ENCODE measurements at regions not wholly inside any gene's neighbourhood (a gene's known extent, or its start where the extent isn't known, plus 50 kb on each side); places are given as distances from the start of the nearest gene placed in this dataset.

DNA sequence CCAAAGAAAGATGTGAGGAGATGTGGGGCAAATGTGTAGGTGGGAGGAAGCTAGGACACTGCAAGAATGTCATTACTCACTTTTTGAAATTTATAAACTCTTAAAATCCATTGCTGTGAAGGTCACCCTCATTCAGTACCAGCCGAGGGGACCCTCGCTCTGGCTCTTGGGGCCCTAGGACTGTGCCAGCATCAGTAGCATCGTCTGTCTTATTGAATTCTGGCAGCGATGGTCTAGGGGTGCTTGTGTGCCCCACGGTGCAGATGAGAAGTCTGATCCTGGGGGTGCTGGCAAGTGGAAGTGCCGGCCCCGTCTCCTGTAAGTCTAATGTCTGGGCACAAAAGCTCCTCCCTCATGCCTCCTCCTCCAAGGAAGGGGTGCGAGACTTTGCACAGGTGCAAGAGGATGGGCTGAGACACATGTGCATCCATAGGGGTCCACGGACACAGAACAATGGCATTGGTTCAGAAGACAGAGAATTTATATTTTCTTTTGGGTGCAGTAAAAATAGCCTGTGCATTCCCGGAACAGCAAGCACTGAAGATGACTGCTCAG is 266.7 kb upstream of the HDAC4 start:
- no peaks in the 10 kb centered on the region for H3K27me3 ChIP-seq
- Mint-ChIP-seq H3K9me3 (no peaks in the 10 kb centered on the region), H3K27ac (no peak overlapping the region), H3K4me1 (peaks cover 7% of the 10 kb centered on the region), H3K27me3 (ENCODE audit: insufficient read depth, low read depth) (peaks cover 9% of the 10 kb centered on the region), H3K4me3 (no peak overlapping the region), H3K36me3 (no peaks in the 10 kb centered on the region)
- no peaks in the 10 kb centered on the region for H3F3A ChIP-seq (ENCODE audit: low read depth)
- no peaks in the 10 kb centered on the region for H3K4me1 ChIP-seq
- TF ChIP-seq EZH2 (IDR thresholded peaks at IDR 0.05) (no peak), EZH2phosphoT487 (IDR thresholded peaks at IDR 0.05) (no peak)
- TF ChIP-seq, protein P1, sequence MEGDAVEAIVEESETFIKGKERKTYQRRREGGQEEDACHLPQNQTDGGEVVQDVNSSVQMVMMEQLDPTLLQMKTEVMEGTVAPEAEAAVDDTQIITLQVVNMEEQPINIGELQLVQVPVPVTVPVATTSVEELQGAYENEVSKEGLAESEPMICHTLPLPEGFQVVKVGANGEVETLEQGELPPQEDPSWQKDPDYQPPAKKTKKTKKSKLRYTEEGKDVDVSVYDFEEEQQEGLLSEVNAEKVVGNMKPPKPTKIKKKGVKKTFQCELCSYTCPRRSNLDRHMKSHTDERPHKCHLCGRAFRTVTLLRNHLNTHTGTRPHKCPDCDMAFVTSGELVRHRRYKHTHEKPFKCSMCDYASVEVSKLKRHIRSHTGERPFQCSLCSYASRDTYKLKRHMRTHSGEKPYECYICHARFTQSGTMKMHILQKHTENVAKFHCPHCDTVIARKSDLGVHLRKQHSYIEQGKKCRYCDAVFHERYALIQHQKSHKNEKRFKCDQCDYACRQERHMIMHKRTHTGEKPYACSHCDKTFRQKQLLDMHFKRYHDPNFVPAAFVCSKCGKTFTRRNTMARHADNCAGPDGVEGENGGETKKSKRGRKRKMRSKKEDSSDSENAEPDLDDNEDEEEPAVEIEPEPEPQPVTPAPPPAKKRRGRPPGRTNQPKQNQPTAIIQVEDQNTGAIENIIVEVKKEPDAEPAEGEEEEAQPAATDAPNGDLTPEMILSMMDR (IDR thresholded peaks at IDR 0.05), result no peak
- no peaks in the 10 kb centered on the region for H3K36me3 ChIP-seq
- no peak overlapping the region for H3K4me3 ChIP-seq
- H4K20me1 ChIP-seq (ENCODE audit: low read depth), result no peaks in the 10 kb centered on the region
- H3K4me2 ChIP-seq, result no peak overlapping the region
- no peak overlapping the region for H3K9ac ChIP-seq
- no peak for DNase-seq (ENCODE audit: low spot score)
- H3K9me3 ChIP-seq (ENCODE audit: low read depth), result no peaks in the 10 kb centered on the region
- no peak overlapping the region for H3K27ac ChIP-seq
- no peak overlapping the region for H2AFZ ChIP-seq (replicated peaks)
- no peaks in the 10 kb centered on the region for H3K79me2 ChIP-seq (ENCODE audit: low read depth)

DNA sequence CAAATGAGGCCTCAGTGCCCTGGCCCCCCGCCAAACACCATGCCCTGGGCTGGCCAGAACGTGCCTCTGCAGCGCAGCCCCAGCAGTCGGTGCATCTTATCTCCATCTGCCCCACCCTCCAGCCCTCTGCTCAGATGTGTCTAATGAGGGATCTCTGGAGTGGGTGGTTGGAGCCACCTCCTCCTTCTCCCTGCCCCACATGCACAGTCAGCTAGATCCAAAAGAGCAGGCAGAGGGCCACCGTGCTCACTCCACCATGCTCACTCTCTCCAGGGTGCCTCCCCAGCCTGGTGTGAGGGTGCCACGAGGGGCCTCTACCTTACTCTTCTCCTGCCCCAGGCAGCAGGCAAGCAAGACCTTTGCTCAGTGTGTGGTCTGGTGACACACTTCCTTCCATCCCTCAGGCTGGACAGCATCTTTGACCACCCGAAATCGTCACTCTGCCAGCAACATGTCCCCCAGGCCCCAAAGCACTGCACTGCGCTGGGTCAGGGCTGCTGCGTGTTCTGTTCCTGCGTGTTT is 266.1 kb upstream of the HDAC4 start:
- Histone ChIP-seq H2AFZ (replicated peaks) (no peak overlapping the region), H3K4me1 (no peaks in the 10 kb centered on the region), H3K27ac (no peak overlapping the region), H3K36me3 (no peaks in the 10 kb centered on the region), H3K9me3 (ENCODE audit: low read depth) (no peaks in the 10 kb centered on the region), H4K20me1 (ENCODE audit: low read depth) (no peaks in the 10 kb centered on the region), H3K27me3 (no peaks in the 10 kb centered on the region), H3K4me2 (no peak overlapping the region), H3K9ac (no peak overlapping the region), H3K4me3 (no peak overlapping the region), H3K79me2 (ENCODE audit: low read depth) (no peaks in the 10 kb centered on the region), H3F3A (ENCODE audit: low read depth) (no peaks in the 10 kb centered on the region)
- DNase-seq (ENCODE audit: low spot score), result no peak
- TF ChIP-seq, protein P1 (IDR thresholded peaks at IDR 0.05), result no peak
- TF ChIP-seq EZH2phosphoT487 (IDR thresholded peaks at IDR 0.05), result no peak
- no peak for TF ChIP-seq EZH2 (IDR thresholded peaks at IDR 0.05)
- Mint-ChIP-seq H3K4me1 (peaks cover 11% of the 10 kb centered on the region), H3K9me3 (no peaks in the 10 kb centered on the region), H3K27me3 (ENCODE audit: insufficient read depth, low read depth) (peaks cover 9% of the 10 kb centered on the region), H3K27ac (no peak overlapping the region), H3K4me3 (no peak overlapping the region), H3K36me3 (no peaks in the 10 kb centered on the region)

DNA sequence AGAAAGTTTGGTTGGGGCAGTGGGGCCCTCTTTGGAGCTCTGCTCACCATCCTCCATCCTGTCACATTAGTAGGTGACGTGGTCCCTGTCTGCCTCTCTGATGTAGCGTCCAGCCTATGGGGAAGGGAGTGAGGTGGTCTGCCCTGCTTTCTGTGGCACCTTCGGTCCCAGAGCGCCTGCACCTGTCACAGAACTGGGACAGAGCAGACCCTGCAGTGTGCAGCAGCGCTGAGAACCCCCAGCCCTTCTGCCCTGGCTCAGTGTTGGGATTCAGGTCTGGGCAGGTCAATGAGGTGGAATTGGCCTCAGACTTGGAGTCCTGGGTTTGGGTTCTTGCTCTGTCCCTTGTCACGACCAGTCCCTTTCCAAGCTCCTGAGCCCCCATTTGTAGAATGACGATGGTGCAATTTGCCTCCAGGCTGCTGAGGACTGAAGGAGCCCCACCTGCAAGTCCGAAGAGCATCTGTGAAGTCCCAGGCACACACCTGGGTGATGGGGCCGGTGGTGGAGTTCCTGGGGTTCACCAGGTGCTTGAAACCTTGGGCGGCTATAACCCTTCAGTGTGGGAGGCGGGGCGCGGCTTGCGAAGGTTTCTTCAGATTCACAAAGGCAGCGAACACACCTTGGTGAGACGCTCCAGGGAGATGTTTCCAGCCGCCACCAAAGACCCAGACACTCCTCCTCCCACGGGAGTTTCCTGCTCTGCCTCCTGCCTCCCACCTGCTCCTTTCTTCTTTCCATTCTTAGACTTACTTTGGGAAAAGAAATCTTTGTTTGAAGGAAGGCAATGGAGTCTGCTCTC is 265.4 kb upstream of the HDAC4 start:
- no peaks in the 10 kb centered on the region for H3K79me2 ChIP-seq (ENCODE audit: low read depth)
- peaks cover 8% of the 10 kb centered on the region for H3K27me3 Mint-ChIP-seq (ENCODE audit: insufficient read depth, low read depth)
- H3K9ac ChIP-seq, result no peak overlapping the region
- no peaks in the 10 kb centered on the region for H3K27me3 ChIP-seq
- no peaks in the 10 kb centered on the region for H3K4me1 ChIP-seq
- H3K9me3 ChIP-seq (ENCODE audit: low read depth), result no peaks in the 10 kb centered on the region
- H3F3A ChIP-seq (ENCODE audit: low read depth), result no peaks in the 10 kb centered on the region
- H3K4me1 Mint-ChIP-seq, result peaks cover 13% of the 10 kb centered on the region
- H3K9me3 Mint-ChIP-seq, result no peaks in the 10 kb centered on the region
- DNase-seq (ENCODE audit: low spot score), result no peak
- no peak overlapping the region for H3K27ac ChIP-seq
- no peak overlapping the region for H3K4me3 ChIP-seq
- TF ChIP-seq EZH2 (IDR thresholded peaks at IDR 0.05) (no peak), EZH2phosphoT487 (IDR thresholded peaks at IDR 0.05) (no peak)
- TF ChIP-seq, protein P1 (IDR thresholded peaks at IDR 0.05), result no peak
- H3K36me3 Mint-ChIP-seq, result no peaks in the 10 kb centered on the region
- no peak overlapping the region for H3K4me3 Mint-ChIP-seq
- no peak overlapping the region for H3K4me2 ChIP-seq
- no peak overlapping the region for H2AFZ ChIP-seq (replicated peaks)
- no peaks in the 10 kb centered on the region for H3K36me3 ChIP-seq
- no peaks in the 10 kb centered on the region for H4K20me1 ChIP-seq (ENCODE audit: low read depth)
- H3K27ac Mint-ChIP-seq, result no peak overlapping the region

Data from neural progenitor cell (in vitro differentiated cells).